Superior temporal gyrus (tissue), 1 donor: ENCODE measurements at regions not wholly inside any gene's neighbourhood (a gene's known extent, or its start where the extent isn't known, plus 50 kb on each side); places are given as distances from the start of the nearest gene placed in this dataset.

Experiments
- DNase-seq: peaks from one replicate; pipeline ENCODE4 v3.0.0-alpha.2; 2016; ENCODE audit errors: extremely low spot score

- no peak for DNase-seq
Measured at GRCh38 chr2:174668075-174668474, 70.5 kb upstream of the WIPF1 start.

GRCh38 chr2:174667250-174667860, 69.8 kb upstream of the WIPF1 start:
- no peak for DNase-seq

- DNase-seq: peak; percentile 73
Measured at GRCh38 chr2:174666845-174667244, 69.2 kb upstream of the WIPF1 start.

- DNase-seq: peak; percentile 25
Measured at GRCh38 chr2:174666312-174666711, 68.7 kb upstream of the WIPF1 start.

GRCh38 chr2:174664084-174664759, 66.6 kb upstream of the WIPF1 start:
- DNase-seq: no peak

- no peak for DNase-seq
Measured at GRCh38 chr2:174663550-174663949, 65.9 kb upstream of the WIPF1 start.

GRCh38 chr2:174662859-174663258, 65.3 kb upstream of the WIPF1 start:
- DNase-seq: no peak

GRCh38 chr2:174662459-174662858, 64.9 kb upstream of the WIPF1 start:
- DNase-seq: no peak

- DNase-seq: no peak
Measured at GRCh38 chr2:174660984-174661675, 63.5 kb upstream of the WIPF1 start.

- no peak for DNase-seq
Measured at GRCh38 chr2:174659069-174659900, 61.7 kb upstream of the WIPF1 start.

GRCh38 chr2:174656676-174657176, 59.1 kb upstream of the WIPF1 start:
- DNase-seq: no peak

GRCh38 chr2:174656035-174656434, 58.4 kb upstream of the WIPF1 start:
- DNase-seq: no peak

GRCh38 chr2:174654419-174654941, 56.9 kb upstream of the WIPF1 start:
- no peak for DNase-seq

- DNase-seq: no peak
Measured at GRCh38 chr2:174648896-174649295, 51.3 kb upstream of the WIPF1 start.
